ENCODE measurements at regions not wholly inside any gene's neighbourhood (a gene's known extent, or its start where the extent isn't known, plus 50 kb on each side); places are given as distances from the start of the nearest gene placed in this dataset.
A peak's percentile ranks its signal among the peaks of the same experiment; 100 is the strongest.

- TF ChIP-seq ZNF462 (CRISPR knock-in tag; IDR thresholded peaks at IDR 0.05) (no peak), CREB1 (CRISPR knock-in tag; IDR thresholded peaks at IDR 0.05; ENCODE audit: low read depth) (no peak), ETS1 (IDR thresholded peaks at IDR 0.05) (no peak), POLR2AphosphoS5 (IDR thresholded peaks at IDR 0.05; ENCODE audit: low read depth) (no peak), STAT1 (IDR thresholded peaks at IDR 0.05; ENCODE audit: unreplicated experiment) (no peak), NANOG (IDR thresholded peaks at IDR 0.05; ENCODE audit: borderline replicate concordance) (no peak), JUNB (IDR thresholded peaks at IDR 0.05; ENCODE audit: unreplicated experiment) (no peak)
Measured at GRCh38 chr3:43997316-43997715, 244.4 kb upstream of the TOPAZ1 start (continued).

- Histone ChIP-seq H3K27me3 (ENCODE audit: insufficient read depth) (peaks cover 74% of the 10 kb centered on the region), H3K4me1 (ENCODE audit: insufficient read depth) (peaks cover 38% of the 10 kb centered on the region), H3K4me2 (peak overlapping the region; percentile 99), H3K79me2 (replicated peaks; ENCODE audit: insufficient read depth) (peaks cover 9% of the 10 kb centered on the region; the same call in 1 of the 2 replicates), H3K9me2 (ENCODE audit: insufficient read depth) (no peaks in the 10 kb centered on the region), H3F3A (replicated peaks; ENCODE audit: low read depth) (0 out of 2 replicates have a peak, but pooled peaks cover 11% of the 10 kb centered on the region), H2AFZ (peak overlapping the region; percentile 98), H4K20me1 (replicated peaks; ENCODE audit: insufficient read depth) (no peaks in the 10 kb centered on the region; the same call in 1 of the 2 replicates), H3K27ac (ENCODE audit: low read depth) (no peak overlapping the region), H3K36me3 (ENCODE audit: insufficient read depth) (no peaks in the 10 kb centered on the region), H3K4me3 (peak overlapping the region; percentile 91)
- Mint-ChIP-seq H3K36me3 (ENCODE audit: low read depth) (peaks cover 7% of the 10 kb centered on the region), H3K9me3 (peaks cover 11% of the 10 kb centered on the region), H3K4me1 (peaks cover 23% of the 10 kb centered on the region), H3K27ac (no peak overlapping the region), H3K4me3 (peak overlapping the region; percentile 88), H3K27me3 (ENCODE audit: insufficient read depth, low read depth, poor library complexity) (peaks cover 77% of the 10 kb centered on the region)
- ATAC-seq, result peak; percentile 1; the same call in 2 of the 3 replicates
- DNase-seq (ENCODE audit: low spot score), result peak; percentile 59
- TF ChIP-seq ZNF114 (CRISPR knock-in tag; IDR thresholded peaks at IDR 0.05), result no peak
- no peak for TF ChIP-seq ZNF331 (CRISPR knock-in tag; IDR thresholded peaks at IDR 0.05; ENCODE audit: low read depth)
- peak; percentile 80 for TF ChIP-seq EZH2 (IDR thresholded peaks at IDR 0.05; ENCODE audit: low read depth, unreplicated experiment)
- TF ChIP-seq EZH2phosphoT487 (IDR thresholded peaks at IDR 0.05; ENCODE audit: unreplicated experiment), result no peak
- no peak for TF ChIP-seq CREB1 (CRISPR knock-in tag; IDR thresholded peaks at IDR 0.05; ENCODE audit: low read depth)
Measured at GRCh38 chr3:43997788-43998369, 243.8 kb upstream of the TOPAZ1 start.
